ENCODE measurements at regions not wholly inside any gene's neighbourhood (a gene's known extent, or its start where the extent isn't known, plus 50 kb on each side); places are given as distances from the start of the nearest gene placed in this dataset.

DNA sequence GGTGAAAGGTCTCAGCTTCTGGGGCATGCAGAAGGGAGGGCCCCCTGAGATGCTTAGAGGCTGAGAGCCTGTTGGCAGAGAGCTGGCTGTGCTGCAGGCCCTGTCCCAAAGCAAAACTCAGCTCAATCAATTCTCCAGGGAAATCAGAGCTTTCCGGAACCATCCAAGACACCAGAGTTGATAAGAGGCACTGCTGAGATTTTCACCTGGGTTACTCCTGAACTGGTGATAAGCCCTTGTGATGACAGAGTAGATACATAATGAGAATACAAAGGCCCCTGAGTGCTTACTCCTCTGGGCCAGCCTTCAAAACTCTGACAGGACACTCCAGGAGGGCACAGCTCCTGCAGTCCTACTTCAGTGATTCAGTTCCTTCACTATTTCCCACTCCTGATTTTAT lies 63.9 kb downstream of the ARL6IP4 start:
- Histone ChIP-seq H3F3A (replicated peaks; ENCODE audit: low read depth) (no peaks in the 10 kb centered on the region), H2AFZ (no peak overlapping the region), H3K36me3 (ENCODE audit: insufficient read depth) (no peaks in the 10 kb centered on the region), H3K4me3 (no peak overlapping the region), H3K4me2 (no peak overlapping the region), H3K79me2 (replicated peaks; ENCODE audit: insufficient read depth) (no peaks in the 10 kb centered on the region), H4K20me1 (replicated peaks; ENCODE audit: insufficient read depth) (no peaks in the 10 kb centered on the region), H3K4me1 (ENCODE audit: insufficient read depth) (no peaks in the 10 kb centered on the region), H3K27ac (ENCODE audit: low read depth) (no peak overlapping the region), H3K27me3 (ENCODE audit: insufficient read depth) (no peaks in the 10 kb centered on the region), H3K9me2 (ENCODE audit: insufficient read depth) (no peaks in the 10 kb centered on the region)
- Mint-ChIP-seq H3K36me3 (ENCODE audit: low read depth) (no peaks in the 10 kb centered on the region), H3K27me3 (ENCODE audit: insufficient read depth, low read depth, poor library complexity) (peaks cover 6% of the 10 kb centered on the region), H3K4me3 (no peak overlapping the region), H3K4me1 (no peaks in the 10 kb centered on the region), H3K27ac (no peak overlapping the region), H3K9me3 (no peaks in the 10 kb centered on the region)
- TF ChIP-seq JUNB (IDR thresholded peaks at IDR 0.05; ENCODE audit: unreplicated experiment) (no peak), NANOG (IDR thresholded peaks at IDR 0.05; ENCODE audit: borderline replicate concordance) (no peak), REST (IDR thresholded peaks at IDR 0.05; ENCODE audit: unreplicated experiment) (no peak), ETS1 (IDR thresholded peaks at IDR 0.05) (no peak)
- no peak for ATAC-seq
- DNase-seq (ENCODE audit: low spot score): no peak

- Mint-ChIP-seq H3K36me3 (ENCODE audit: low read depth) (no peaks in the 10 kb centered on the region), H3K27ac (no peak overlapping the region), H3K4me1 (no peaks in the 10 kb centered on the region), H3K27me3 (ENCODE audit: insufficient read depth, low read depth, poor library complexity) (peaks cover 5% of the 10 kb centered on the region), H3K4me3 (no peak overlapping the region), H3K9me3 (no peaks in the 10 kb centered on the region)
- no peaks in the 10 kb centered on the region for H4K20me1 ChIP-seq (replicated peaks; ENCODE audit: insufficient read depth)
- no peak overlapping the region for H3K4me2 ChIP-seq
- no peak overlapping the region for H2AFZ ChIP-seq
- no peak overlapping the region for H3K27ac ChIP-seq (ENCODE audit: low read depth)
- no peaks in the 10 kb centered on the region for H3F3A ChIP-seq (replicated peaks; ENCODE audit: low read depth)
- no peaks in the 10 kb centered on the region for H3K9me2 ChIP-seq (ENCODE audit: insufficient read depth)
- TF ChIP-seq CTCF (conservative IDR thresholded peaks at IDR 0.05; ENCODE audit: low read depth in 2 of 2): peak; percentile 49 to 86
- TF ChIP-seq NANOG (IDR thresholded peaks at IDR 0.05; ENCODE audit: borderline replicate concordance): no peak
- H3K79me2 ChIP-seq (replicated peaks; ENCODE audit: insufficient read depth): no peaks in the 10 kb centered on the region
- no peaks in the 10 kb centered on the region for H3K27me3 ChIP-seq (ENCODE audit: insufficient read depth)
- ATAC-seq (peak; percentile 89), DNase-seq (ENCODE audit: low spot score) (peak; percentile 71)
- no peaks in the 10 kb centered on the region for H3K36me3 ChIP-seq (ENCODE audit: insufficient read depth)
- H3K4me3 ChIP-seq: no peak overlapping the region
- no peaks in the 10 kb centered on the region for H3K4me1 ChIP-seq (ENCODE audit: insufficient read depth)
Measured at GRCh38 chr12:123043536-123044001, 63.1 kb downstream of the ARL6IP4 start.
